Sigmoid colon (tissue), 4 donors: ENCODE measurements at regions not wholly inside any gene's neighbourhood (a gene's known extent, or its start where the extent isn't known, plus 50 kb on each side); places are given as distances from the start of the nearest gene placed in this dataset.
"Not testable (repeated sequence)": the region's sequence is repeated elsewhere in the genome, so short reads cannot be mapped to it uniquely, and the experiment has no call there.

ENCODE experiments used
- CTCF ChIP-seq, 4 experiments: fragments of 450-650 bp in 3 of 4; fragments of 200-600 bp in 1 of 4; IDR thresholded peaks; one replicate each; pipeline ENCODE4 v1.5.1; 2016 to 2019; ENCODE audit warnings: antibody characterized with exemption in 4 of 4, mild to moderate bottlenecking in 3 of 4, moderate library complexity in 2 of 4
- EP300 ChIP-seq, 4 donors: sonication (generic); formaldehyde crosslinking; IDR thresholded peaks; one replicate each; pipeline ENCODE4 v1.6.1; 2017; ENCODE audit warnings: antibody characterized with exemption in 4 of 4

DNA sequence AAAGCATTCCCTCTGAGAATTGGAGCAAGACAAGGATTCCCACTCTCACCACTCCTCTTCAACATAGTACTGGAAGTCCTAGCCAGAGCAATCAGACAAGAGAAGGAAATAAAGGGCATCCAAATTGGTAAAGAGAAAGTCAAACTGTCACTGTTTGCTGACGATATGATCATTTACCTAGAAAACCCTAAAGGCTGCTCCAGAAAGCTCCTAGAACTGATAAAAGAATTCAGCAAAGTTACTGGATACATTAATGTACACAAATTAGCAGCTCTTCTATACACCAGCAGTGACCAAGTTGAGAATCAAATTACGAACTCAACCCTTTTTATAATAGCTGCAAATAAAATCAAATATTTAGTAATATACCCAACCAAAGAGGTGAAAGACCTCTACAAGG, 851.9 kb downstream of the FSCB start:
- TF ChIP-seq CTCF, EP300 (IDR thresholded peaks at IDR 0.05): not testable (repeated sequence)
